ENCODE measurements at regions not wholly inside any gene's neighbourhood (a gene's known extent, or its start where the extent isn't known, plus 50 kb on each side); places are given as distances from the start of the nearest gene placed in this dataset.
"Not testable (repeated sequence)": the region's sequence is repeated elsewhere in the genome, so short reads cannot be mapped to it uniquely, and the experiment has no call there.

DNA sequence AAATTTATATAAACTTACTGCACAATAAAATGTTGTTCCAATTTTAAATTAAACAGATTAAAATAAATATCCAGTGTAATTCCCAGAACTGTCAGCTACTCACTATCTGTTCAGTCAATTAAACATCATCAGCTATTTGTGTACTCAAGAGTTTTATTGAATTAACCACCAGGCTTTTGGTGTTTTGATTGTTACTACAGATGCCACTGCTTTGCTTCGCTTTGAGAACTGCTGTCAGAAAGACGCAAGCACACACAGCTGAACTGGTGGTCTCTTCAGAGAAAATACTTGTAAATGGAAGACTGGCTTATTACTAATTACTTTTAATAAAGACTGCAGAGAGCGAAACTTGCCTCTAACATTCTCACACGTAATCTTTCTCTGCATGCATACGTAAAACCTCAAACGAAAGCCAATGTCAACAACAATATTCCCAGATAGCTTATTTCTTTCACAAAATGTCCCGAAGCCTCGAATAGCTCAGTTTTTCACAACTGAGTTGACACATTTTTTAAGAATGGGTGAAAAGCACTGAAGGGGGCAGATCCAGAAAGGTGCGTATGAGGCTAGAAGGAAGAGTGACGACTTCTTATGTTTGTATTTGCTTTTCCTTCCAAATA is 259.6 kb upstream of the RPS23 start:
- Histone ChIP-seq H3K36me3 (ENCODE audit: insufficient read depth, low read length) (no peaks in the 10 kb centered on the region), H3K4me3 (ENCODE audit: low read depth, low read length) (no peak overlapping the region), H3K27ac (ENCODE audit: low read depth, low read length) (no peak overlapping the region), H3K27me3 (ENCODE audit: insufficient read depth, low read length) (peaks cover 11% of the 10 kb centered on the region), H2AFZ (ENCODE audit: low read length, unreplicated experiment) (no peak overlapping the region), H3K4me1 (ENCODE audit: control insufficient read depth, insufficient read depth, low read length, unreplicated experiment) (no peaks in the 10 kb centered on the region), H3K79me2 (ENCODE audit: control insufficient read depth, insufficient read depth, low read length, unreplicated experiment) (no peaks in the 10 kb centered on the region)

- no peak overlapping the region for H3K27ac ChIP-seq (ENCODE audit: low read depth, low read length)
- H3K36me3 ChIP-seq (ENCODE audit: insufficient read depth, low read length) = no peaks in the 10 kb centered on the region
- H3K4me1 ChIP-seq (ENCODE audit: control insufficient read depth, insufficient read depth, low read length, unreplicated experiment) = no peaks in the 10 kb centered on the region
- peaks cover 11% of the 10 kb centered on the region for H3K27me3 ChIP-seq (ENCODE audit: insufficient read depth, low read length)
- no peaks in the 10 kb centered on the region for H3K79me2 ChIP-seq (ENCODE audit: control insufficient read depth, insufficient read depth, low read length, unreplicated experiment)
- no peak overlapping the region for H3K4me3 ChIP-seq (ENCODE audit: low read depth, low read length)
- H2AFZ ChIP-seq (ENCODE audit: low read length, unreplicated experiment) = no peak overlapping the region
These were observed 256.8 kb upstream of the RPS23 start for GRCh38 chr5:82534986-82535385.

GRCh38 chr5:82532075-82532474 is 253.9 kb upstream of the RPS23 start:
- not testable (repeated sequence) for H3K4me1 ChIP-seq (ENCODE audit: control insufficient read depth, insufficient read depth, low read length, unreplicated experiment); H3K4me3 ChIP-seq (ENCODE audit: low read depth, low read length); H3K27ac ChIP-seq (ENCODE audit: low read depth, low read length); H2AFZ ChIP-seq (ENCODE audit: low read length, unreplicated experiment); H3K79me2 ChIP-seq (ENCODE audit: control insufficient read depth, insufficient read depth, low read length, unreplicated experiment); H3K36me3 ChIP-seq (ENCODE audit: insufficient read depth, low read length)
- peaks cover 11% of the 10 kb centered on the region for H3K27me3 ChIP-seq (ENCODE audit: insufficient read depth, low read length)

- H3K79me2 ChIP-seq (ENCODE audit: control insufficient read depth, insufficient read depth, low read length, unreplicated experiment) = no peaks in the 10 kb centered on the region
- H3K4me1 ChIP-seq (ENCODE audit: control insufficient read depth, insufficient read depth, low read length, unreplicated experiment) = no peaks in the 10 kb centered on the region
- no peak overlapping the region for H3K27ac ChIP-seq (ENCODE audit: low read depth, low read length)
- no peak overlapping the region for H2AFZ ChIP-seq (ENCODE audit: low read length, unreplicated experiment)
- H3K27me3 ChIP-seq (ENCODE audit: insufficient read depth, low read length) = 0 out of 2 replicates have a peak, but pooled peaks cover 5% of the 10 kb centered on the region
- H3K4me3 ChIP-seq (ENCODE audit: low read depth, low read length) = no peak overlapping the region
- no peaks in the 10 kb centered on the region for H3K36me3 ChIP-seq (ENCODE audit: insufficient read depth, low read length)
These were observed 248.4 kb upstream of the RPS23 start for GRCh38 chr5:82526540-82526939.

DNA sequence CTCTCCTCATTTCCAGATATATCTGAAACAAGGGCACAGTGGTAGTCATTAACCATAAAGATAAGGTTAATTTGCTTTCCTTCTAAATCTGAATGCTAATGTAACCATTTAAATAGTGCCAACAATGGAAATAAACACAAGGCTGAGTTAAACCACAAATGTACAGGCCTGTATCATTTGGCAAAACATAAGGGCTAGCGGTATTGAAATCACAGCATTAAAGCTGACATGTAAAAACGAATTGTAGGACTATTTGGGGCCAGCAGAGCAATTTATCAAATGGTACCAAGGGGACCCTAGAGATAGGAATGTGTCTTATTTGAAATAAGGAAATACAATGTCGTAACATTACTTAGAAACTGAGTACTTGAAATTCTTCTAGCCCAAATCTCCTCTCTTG is 247.5 kb upstream of the RPS23 start:
- H2AFZ ChIP-seq (ENCODE audit: low read length, unreplicated experiment) = no peak overlapping the region
- no peaks in the 10 kb centered on the region for H3K36me3 ChIP-seq (ENCODE audit: insufficient read depth, low read length)
- no peak overlapping the region for H3K27ac ChIP-seq (ENCODE audit: low read depth, low read length)
- no peaks in the 10 kb centered on the region for H3K4me1 ChIP-seq (ENCODE audit: control insufficient read depth, insufficient read depth, low read length, unreplicated experiment)
- 0 out of 2 replicates have a peak, but pooled peaks cover 5% of the 10 kb centered on the region for H3K27me3 ChIP-seq (ENCODE audit: insufficient read depth, low read length)
- H3K79me2 ChIP-seq (ENCODE audit: control insufficient read depth, insufficient read depth, low read length, unreplicated experiment) = no peaks in the 10 kb centered on the region
- no peak overlapping the region for H3K4me3 ChIP-seq (ENCODE audit: low read depth, low read length)

DNA sequence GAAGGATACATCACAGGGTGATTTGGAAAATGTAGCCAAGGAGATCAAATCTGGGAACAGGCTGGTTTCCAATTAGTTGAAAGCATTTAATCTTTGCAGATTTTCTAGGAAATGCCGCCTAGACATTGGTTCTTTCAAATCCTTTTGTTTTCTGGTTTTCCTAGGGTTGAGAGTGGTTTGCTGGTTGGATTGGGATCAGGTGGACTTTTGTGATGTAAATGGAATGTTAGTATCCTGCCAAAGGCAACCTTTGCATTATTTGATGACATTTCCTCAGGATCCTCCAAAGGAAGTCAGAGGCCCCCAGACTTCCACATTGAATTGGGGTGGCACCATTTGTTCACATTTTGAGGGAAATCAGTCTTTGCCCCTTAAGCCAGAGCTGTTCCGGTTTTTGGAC is 245.5 kb upstream of the RPS23 start:
- no peaks in the 10 kb centered on the region for H3K79me2 ChIP-seq (ENCODE audit: control insufficient read depth, insufficient read depth, low read length, unreplicated experiment)

GRCh38 chr5:82522897-82523296 is 244.7 kb upstream of the RPS23 start:
- Histone ChIP-seq H3K4me1 (ENCODE audit: control insufficient read depth, insufficient read depth, low read length, unreplicated experiment) (no peaks in the 10 kb centered on the region), H3K4me3 (ENCODE audit: low read depth, low read length) (no peak overlapping the region), H3K79me2 (ENCODE audit: control insufficient read depth, insufficient read depth, low read length, unreplicated experiment) (no peaks in the 10 kb centered on the region), H3K27me3 (ENCODE audit: insufficient read depth, low read length) (peaks cover 9% of the 10 kb centered on the region), H3K36me3 (ENCODE audit: insufficient read depth, low read length) (no peaks in the 10 kb centered on the region), H3K27ac (ENCODE audit: low read depth, low read length) (no peak overlapping the region), H2AFZ (ENCODE audit: low read length, unreplicated experiment) (no peak overlapping the region)

More for the DNA sequence above, 245.5 kb upstream of the RPS23 start:
- Histone ChIP-seq H3K27ac (ENCODE audit: low read depth, low read length) (no peak overlapping the region), H3K4me3 (ENCODE audit: low read depth, low read length) (no peak overlapping the region), H3K36me3 (ENCODE audit: insufficient read depth, low read length) (no peaks in the 10 kb centered on the region), H3K27me3 (ENCODE audit: insufficient read depth, low read length) (peaks cover 8% of the 10 kb centered on the region), H2AFZ (ENCODE audit: low read length, unreplicated experiment) (no peak overlapping the region), H3K4me1 (ENCODE audit: control insufficient read depth, insufficient read depth, low read length, unreplicated experiment) (no peaks in the 10 kb centered on the region)

GRCh38 chr5:82521431-82522051 is 243.4 kb upstream of the RPS23 start:
- Histone ChIP-seq H3K27ac (ENCODE audit: low read depth, low read length) (no peak overlapping the region), H3K79me2 (ENCODE audit: control insufficient read depth, insufficient read depth, low read length, unreplicated experiment) (no peaks in the 10 kb centered on the region), H3K27me3 (ENCODE audit: insufficient read depth, low read length) (peaks cover 9% of the 10 kb centered on the region), H2AFZ (ENCODE audit: low read length, unreplicated experiment) (no peak overlapping the region), H3K4me3 (ENCODE audit: low read depth, low read length) (no peak overlapping the region), H3K36me3 (ENCODE audit: insufficient read depth, low read length) (no peaks in the 10 kb centered on the region), H3K4me1 (ENCODE audit: control insufficient read depth, insufficient read depth, low read length, unreplicated experiment) (no peaks in the 10 kb centered on the region)

GRCh38 chr5:82519558-82519957 is 241.4 kb upstream of the RPS23 start:
- no peaks in the 10 kb centered on the region for H3K36me3 ChIP-seq (ENCODE audit: insufficient read depth, low read length)
- no peak overlapping the region for H2AFZ ChIP-seq (ENCODE audit: low read length, unreplicated experiment)
- H3K4me1 ChIP-seq (ENCODE audit: control insufficient read depth, insufficient read depth, low read length, unreplicated experiment) = no peaks in the 10 kb centered on the region
- peaks cover 9% of the 10 kb centered on the region for H3K27me3 ChIP-seq (ENCODE audit: insufficient read depth, low read length)
- H3K79me2 ChIP-seq (ENCODE audit: control insufficient read depth, insufficient read depth, low read length, unreplicated experiment) = no peaks in the 10 kb centered on the region
- H3K4me3 ChIP-seq (ENCODE audit: low read depth, low read length) = no peak overlapping the region
- H3K27ac ChIP-seq (ENCODE audit: low read depth, low read length) = no peak overlapping the region

GRCh38 chr5:82517544-82518075 is 239.5 kb upstream of the RPS23 start:
- Histone ChIP-seq H2AFZ (ENCODE audit: low read length, unreplicated experiment) (no peak overlapping the region), H3K4me1 (ENCODE audit: control insufficient read depth, insufficient read depth, low read length, unreplicated experiment) (no peaks in the 10 kb centered on the region), H3K27me3 (ENCODE audit: insufficient read depth, low read length) (peaks cover 6% of the 10 kb centered on the region), H3K27ac (ENCODE audit: low read depth, low read length) (no peak overlapping the region), H3K79me2 (ENCODE audit: control insufficient read depth, insufficient read depth, low read length, unreplicated experiment) (no peaks in the 10 kb centered on the region), H3K36me3 (ENCODE audit: insufficient read depth, low read length) (no peaks in the 10 kb centered on the region), H3K4me3 (ENCODE audit: low read depth, low read length) (no peak overlapping the region)

DNA sequence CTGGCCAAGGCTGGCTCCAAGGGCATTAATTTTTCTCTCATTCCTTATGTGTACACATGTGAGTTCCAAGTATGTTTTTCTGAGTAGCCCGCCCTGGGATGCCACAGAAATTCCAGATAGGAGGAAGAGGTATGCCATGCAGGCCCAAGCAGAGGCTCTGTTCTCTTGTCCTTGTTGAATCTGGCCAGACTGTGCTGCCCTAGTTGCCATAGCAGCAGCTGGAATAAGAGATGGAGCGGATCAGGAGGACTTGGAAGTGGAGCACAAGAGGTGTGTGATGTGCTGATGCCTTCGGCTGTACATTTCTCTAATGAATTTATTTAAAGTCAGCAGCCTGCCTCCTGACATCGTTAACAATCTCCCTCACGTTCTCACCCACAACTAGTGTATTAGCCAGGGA is 235.6 kb upstream of the RPS23 start:
- Histone ChIP-seq H3K27ac (ENCODE audit: low read depth, low read length) (no peak overlapping the region), H2AFZ (ENCODE audit: low read length, unreplicated experiment) (no peak overlapping the region), H3K79me2 (ENCODE audit: control insufficient read depth, insufficient read depth, low read length, unreplicated experiment) (no peaks in the 10 kb centered on the region), H3K4me3 (ENCODE audit: low read depth, low read length) (no peak overlapping the region), H3K27me3 (ENCODE audit: insufficient read depth, low read length) (peaks cover 1% of the 10 kb centered on the region; the same call in 1 of the 2 replicates), H3K36me3 (ENCODE audit: insufficient read depth, low read length) (no peaks in the 10 kb centered on the region), H3K4me1 (ENCODE audit: control insufficient read depth, insufficient read depth, low read length, unreplicated experiment) (no peaks in the 10 kb centered on the region)

Measured in ACC112 (cell line).